GM18868 (cell line): ENCODE measurements at regions not wholly inside any gene's neighbourhood (a gene's known extent, or its start where the extent isn't known, plus 50 kb on each side); places are given as distances from the start of the nearest gene placed in this dataset.
"Not testable (repeated sequence)": the region's sequence is repeated elsewhere in the genome, so short reads cannot be mapped to it uniquely, and the experiment has no call there.

Experiments
- ATAC-seq: cut with Tn5 transposase; IDR thresholded peaks from one replicate; pipeline ENCODE4 v1.9.1; 2021; ENCODE audit warnings: mild to moderate bottlenecking, moderate library complexity; ENCODE audit not compliant: unreplicated experiment

DNA sequence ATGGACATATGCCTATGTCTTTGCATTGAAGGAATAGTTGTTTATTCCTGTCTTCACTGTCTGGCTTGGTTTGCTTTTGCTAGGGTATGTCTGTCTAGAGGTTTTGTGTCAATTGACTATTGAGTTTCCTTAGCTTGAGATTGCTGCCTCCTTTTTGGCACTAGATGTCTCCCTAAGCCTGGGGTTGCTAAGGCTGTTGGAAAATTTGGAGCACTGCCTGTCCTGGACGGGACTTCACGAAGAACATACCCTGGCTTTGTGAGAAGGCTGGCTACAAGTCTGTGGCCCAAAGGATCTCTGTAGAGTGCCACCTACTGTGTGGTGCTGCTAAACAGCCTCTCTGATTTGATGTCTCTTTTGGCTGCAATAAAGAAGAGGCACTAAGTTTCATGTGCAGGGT, 183.8 kb upstream of the NUDT10 start:
- ATAC-seq, result no peak

DNA sequence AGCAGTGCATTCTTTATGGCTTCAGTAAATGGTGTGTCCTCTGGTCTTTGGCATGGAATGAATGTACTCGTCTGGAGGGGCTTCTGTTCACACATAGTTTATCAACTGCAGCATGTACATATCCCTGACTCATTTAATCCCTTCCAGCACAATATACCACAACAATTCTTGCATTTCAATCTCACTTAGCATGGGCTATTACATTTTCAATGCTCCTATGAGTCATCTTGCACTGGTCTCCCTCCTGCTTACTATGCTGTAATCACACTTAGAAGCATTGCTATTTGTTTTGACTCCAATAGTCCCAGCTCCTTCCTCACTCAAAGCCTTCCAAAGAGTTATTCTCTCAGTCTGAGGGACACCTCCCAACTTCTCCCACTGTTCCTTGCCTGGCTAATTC, 180.9 kb upstream of the NUDT10 start:
- no peak for ATAC-seq

DNA sequence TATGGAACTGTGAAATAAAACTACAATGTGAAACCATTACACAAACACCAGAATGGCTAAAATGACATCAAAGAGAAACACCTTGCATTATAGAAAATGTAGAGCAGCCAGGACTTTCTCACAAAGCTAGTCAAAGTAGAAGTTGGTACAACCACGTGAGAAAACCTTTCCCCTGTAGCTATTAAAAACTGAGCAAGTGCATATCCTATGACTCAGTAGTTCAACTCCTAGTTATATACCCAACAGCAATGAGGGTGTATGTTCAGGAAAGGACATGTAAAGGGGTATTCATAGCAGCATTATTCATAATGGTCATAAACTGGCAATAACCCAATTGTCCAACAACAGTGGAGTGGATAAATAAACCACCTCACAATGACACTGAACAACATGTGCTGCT, 177.5 kb upstream of the NUDT10 start:
- no peak for ATAC-seq

DNA sequence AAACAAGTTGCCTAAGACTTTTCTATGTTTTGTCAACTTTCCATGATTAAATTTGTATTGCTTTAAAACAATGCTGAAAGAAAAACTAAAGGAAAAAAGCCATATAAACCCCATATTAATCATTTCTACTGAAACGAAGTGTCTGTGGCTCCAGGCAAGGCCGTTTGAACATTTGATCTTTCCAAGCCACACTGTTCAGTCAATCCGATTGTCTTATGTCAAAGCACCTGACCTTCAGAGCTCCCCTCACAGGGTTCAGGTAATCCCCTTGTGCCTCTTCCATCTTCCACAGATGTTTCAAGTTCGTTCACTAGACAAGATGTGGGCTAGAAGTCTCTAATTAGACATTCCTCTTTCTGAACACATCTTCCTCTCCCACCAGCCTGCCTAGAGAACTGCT, 177.1 kb upstream of the NUDT10 start:
- ATAC-seq, result no peak

DNA sequence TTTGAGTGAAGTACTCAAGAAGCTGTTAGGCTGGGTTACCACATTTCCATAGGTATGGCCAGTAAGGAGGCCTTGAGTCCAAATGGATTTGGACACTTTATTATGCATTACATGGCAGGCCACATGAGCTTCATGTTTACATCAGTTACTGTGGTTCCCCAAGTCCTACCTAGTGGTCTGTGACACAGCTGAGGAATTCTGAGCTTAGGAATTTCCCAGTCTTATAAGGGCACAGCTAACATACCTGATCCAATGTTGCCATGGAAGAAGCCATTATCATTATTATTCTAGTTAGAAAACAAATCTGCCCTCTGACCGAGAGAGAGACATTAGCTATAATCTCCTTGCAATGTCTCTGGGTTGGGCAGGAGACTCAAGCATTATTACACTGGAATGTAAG, 174.4 kb upstream of the NUDT10 start:
- no peak for ATAC-seq

DNA sequence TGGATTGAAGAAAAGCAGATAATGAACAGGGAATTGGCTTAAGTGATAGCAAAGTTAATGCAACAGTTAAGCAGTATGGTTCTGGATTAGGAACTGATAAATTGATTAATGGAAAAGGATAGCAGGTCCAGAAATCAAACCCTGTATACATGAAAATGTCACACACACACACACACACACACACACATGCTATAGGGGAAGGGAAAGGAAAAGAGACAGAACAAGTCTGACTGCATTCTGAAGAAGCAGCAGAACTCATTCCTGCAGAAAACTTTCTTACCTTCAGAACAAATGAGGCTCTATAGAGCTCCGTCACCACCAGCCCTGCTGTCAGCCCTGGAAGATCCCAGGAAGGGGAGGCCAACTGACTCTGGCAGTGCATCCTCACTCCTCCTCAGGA, 173.2 kb upstream of the NUDT10 start:
- ATAC-seq, result not testable (repeated sequence)

DNA sequence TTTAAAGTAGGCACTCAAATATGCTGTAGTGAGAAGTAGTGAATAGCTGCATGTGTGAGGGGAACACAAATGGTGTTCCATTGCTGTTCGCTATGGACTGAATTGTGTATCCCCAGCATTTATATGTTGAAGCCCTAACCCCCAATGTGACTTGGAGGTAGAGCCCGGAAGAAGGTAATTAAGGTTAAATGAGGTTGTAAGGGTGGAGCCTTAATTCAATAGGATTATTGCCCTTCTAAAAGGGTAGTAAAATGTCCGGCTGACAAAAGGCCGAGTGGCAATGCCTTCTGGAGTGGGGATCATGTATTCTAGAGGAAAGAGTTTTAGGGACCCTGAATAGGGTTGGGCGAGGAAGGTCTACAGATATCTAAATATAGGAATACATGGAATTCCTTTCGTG, 168.9 kb upstream of the NUDT10 start:
- ATAC-seq, result no peak

DNA sequence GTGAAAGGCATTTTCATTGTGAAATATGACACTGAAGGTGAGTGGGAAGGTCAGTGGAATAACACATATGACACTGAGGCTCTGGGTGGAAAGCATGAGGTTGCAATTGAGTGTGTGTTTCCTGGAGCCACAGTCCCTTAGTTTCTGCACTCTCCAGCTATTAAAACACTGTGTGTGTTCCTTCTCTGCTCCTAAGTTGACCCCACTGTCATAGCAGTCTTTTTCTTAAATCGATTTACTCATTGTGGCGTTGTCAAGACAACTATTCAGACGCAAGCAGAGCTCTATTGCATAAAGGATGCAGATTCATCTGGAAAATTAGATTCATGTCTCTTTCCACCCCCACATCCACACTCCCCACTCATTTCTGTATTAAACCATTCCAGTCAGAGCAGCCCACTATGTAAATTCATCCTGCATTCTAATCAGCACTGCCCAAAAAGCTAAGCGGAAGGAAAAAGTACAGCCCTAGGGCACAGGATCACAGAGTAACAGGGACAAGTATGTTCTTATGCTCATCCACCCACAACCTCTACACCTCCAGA, 154.2 kb upstream of the NUDT10 start:
- not testable (repeated sequence) for ATAC-seq

DNA sequence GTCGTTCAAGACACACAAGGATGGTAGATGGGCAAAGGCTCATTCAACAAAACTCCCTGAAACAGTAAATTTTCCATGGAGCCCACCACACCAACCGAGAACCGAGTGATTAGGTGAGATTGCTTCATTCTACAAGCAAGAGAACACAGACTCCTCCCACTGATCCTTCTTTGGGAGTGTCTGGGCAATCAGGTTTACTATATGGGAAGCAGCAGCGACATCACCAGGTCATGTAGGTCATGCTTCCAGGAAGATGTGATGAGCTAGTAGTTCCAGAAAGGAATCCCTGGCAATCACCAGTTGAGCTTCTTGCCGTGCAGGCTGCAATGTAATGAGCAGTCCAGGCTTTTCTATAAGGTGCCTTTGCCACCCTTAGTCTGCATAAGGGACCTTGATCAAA, 152.8 kb upstream of the NUDT10 start:
- not testable (repeated sequence) for ATAC-seq

DNA sequence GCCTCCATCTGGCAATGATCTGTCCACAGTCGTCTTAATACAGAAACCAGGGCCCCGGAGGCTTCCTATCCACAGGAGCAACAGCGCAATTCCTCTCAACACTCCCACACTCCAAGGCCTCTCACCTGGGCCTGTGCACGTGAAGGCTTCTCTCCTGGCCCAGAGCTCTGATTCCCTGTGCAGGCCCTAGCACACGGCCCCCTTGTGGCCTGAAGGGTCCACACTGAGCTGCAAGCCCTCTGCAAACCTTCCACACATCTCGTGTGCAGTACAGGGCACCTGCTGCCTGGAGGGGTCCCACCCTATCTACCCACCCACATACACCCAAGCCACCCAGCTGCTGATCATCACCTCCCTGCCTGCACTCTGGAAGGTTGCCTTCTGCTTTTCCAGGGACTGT, 150.1 kb upstream of the NUDT10 start:
- ATAC-seq, result no peak

DNA sequence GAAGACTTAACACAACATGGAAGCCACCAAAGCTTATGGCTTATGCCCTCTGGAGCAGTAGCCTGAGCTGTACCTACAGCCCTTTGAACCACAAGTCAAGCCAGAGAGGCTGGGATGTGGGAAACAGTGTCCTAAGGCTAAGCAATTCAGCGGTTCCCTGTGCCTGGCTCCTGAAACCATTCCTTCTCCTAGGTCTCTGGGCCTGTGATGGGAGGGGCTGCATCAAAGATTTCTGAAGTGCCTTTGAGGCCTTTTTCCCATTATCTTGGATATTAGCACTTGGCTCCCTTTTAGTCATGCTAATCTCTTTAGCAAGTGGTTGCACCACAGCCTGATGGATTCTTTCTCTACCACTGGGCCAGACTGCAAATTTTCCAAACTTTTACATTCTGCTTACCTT, 140.5 kb upstream of the NUDT10 start:
- ATAC-seq, result no peak

DNA sequence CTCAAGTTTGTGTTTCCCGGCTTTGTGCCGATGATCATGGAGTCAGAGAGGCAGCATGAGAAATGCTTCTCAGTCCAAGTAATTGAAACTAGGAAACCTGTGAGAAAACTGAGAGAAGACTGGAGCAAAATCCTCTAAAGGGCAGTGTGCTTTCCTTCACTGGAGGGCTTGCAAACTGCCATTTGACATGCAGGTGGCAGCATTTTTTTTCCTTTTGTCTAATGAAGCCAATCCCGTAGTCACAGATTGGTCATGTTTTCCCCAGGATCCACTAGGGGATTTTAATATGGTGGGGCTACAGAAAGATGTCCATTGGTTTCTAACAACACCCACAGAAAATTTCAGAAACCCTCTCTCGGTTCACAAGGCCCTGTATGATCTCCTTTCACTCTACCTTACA, 117.4 kb upstream of the NUDT10 start:
- ATAC-seq, result no peak

DNA sequence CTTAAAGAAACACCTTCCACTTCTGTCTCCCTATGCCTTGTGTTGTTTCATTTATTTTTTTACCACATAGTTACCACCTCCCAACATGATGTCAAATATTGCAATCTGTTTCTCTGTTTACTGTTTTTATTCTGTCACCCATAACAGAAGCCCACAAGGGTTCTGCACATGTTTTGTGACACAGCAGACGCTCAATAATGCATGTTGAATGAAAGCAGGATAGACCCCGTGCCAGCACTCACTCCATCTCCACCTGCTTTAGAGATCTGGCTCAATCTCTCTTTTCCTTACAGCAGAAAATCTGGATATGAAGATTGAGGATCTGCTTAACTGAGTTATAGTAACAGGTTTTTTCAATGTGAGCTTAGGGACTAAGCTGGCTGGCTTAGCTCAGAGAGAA, 116.8 kb upstream of the NUDT10 start:
- ATAC-seq, result no peak

DNA sequence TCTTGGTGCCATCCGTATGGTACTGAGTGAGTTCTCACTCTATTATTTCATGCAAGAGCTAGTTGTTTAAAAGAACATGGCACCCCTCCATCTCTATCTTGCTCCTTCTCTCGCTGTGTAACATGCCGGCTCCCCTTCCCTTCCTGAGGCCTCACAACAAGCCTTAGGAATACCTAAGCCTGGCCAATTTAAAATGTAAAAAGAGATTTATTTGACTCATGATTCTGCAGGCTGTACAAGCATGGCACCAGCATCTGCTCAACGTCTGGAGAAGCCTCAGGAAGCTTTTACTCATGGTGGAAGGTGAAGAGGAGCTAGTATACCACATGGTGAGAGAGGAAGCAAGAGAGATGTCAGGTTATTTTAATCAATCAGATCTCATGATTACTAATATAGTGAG, 90.4 kb upstream of the NUDT10 start:
- ATAC-seq, result no peak

DNA sequence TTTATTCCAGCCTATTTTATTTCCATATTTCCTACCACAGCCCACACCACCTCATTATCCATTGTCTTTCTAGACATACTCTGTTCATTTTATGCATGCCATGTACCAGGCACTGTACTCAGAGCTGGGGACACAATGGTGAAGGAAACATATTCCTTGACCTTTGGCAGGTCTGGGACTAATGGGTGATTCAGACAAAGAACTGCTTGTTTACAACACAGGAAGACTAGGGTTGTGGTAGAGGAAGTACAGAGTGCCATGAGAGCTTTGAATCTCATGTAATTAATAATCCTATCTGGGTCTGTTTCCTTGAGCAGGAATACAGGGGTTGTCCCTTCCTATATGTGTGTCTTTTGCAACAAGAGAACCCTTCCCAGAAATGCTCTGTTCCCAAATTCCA, 75.1 kb upstream of the NUDT10 start:
- ATAC-seq, result no peak

DNA sequence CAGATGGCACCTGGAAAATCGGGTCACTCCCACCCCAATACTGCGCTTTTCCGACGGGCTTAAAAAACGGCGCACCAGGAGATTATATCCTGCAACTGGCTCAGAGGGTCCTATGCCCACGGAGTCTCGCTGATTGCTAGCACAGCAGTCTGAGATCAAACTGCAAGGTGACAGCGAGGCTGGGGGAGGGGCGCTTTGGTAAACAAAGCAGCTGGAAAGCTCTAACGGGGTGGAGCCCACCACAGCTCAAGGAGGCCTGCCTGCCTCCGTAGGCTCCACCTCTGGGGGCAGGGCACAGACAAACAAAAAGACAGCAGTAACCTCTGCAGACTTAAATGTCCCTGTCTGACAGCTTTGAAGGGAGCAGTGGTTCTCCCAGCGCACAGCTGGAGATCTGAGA, 70.4 kb upstream of the NUDT10 start:
- ATAC-seq, result not testable (repeated sequence)

DNA sequence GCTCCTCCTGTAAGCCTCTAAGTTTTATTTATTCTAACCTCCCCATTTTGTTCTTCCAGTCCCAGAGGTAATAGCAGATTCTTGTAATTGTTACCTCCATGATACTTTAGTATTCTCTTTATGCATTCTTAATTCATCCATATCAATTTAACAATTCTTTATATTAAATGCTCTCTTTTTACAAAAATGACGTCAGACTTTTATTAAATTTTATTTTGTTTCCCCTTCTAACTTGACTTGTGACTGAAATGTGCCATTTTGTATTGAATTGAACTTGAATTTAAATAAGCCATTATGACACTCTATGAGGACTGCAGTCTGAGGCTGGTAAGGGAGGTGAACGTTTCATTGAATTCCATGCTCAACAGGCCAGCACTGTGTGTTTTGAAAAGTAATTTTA, 60.0 kb upstream of the NUDT10 start:
- no peak for ATAC-seq

DNA sequence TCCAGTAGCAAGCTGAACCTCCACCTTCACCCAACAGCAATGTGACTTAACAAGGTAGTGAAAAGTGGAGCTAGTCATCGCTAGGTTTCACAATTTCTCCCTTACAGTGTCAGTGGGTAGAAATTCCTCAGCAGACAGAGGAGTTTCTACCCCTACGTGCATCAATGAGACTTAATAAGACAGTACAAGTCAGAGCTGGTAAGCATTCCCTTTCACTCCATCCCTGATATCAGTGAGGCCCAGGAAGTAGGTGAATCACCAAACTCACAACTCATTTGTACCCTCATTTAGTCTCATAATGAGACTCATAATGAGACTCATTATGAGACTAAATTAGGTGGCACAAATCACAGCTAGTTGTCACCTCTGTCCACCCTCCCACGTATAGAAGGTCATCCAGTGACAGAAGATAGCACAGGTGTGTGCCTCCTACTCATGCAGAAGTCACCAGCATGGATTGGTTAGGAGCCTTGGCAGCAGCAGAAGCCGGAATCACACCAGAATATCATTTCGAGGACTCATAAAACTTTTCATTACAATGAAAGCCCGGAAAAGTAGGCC, 50.8 kb upstream of the NUDT10 start:
- ATAC-seq, result no peak
